GM06990 (cell line): ENCODE measurements at regions not wholly inside any gene's neighbourhood (a gene's known extent, or its start where the extent isn't known, plus 50 kb on each side); places are given as distances from the start of the nearest gene placed in this dataset.

Experiments used
- DNase-seq: peaks from one replicate; pipeline ENCODE4 v3.0.0-alpha.2; 2011; ENCODE audit not compliant: insufficient read length; ENCODE audit errors: extremely low read depth
- H3K27me3 ChIP-seq: replicated peaks from 2 replicates; pipeline ENCODE4 v1.6.0; 2011; ENCODE audit warnings: low read length; ENCODE audit not compliant: control insufficient read depth, insufficient read depth
- H3K36me3 ChIP-seq: 2 replicates; pipeline ENCODE4 v1.5.1; 2011; ENCODE audit warnings: low read length; ENCODE audit not compliant: control insufficient read depth, insufficient read depth
- H3K4me3 ChIP-seq: replicated peaks from 2 replicates; pipeline ENCODE4 v1.5.1; 2011; ENCODE audit warnings: low read depth, mild to moderate bottlenecking, control low read depth, low read length
- CTCF ChIP-seq: IDR thresholded peaks from 2 replicates; pipeline ENCODE4 v1.5.1; 2011; ENCODE audit warnings: low read length, control low read depth, mild to moderate bottlenecking, inconsistent platforms; ENCODE audit not compliant: insufficient read depth, poor library complexity, severe bottlenecking

DNA sequence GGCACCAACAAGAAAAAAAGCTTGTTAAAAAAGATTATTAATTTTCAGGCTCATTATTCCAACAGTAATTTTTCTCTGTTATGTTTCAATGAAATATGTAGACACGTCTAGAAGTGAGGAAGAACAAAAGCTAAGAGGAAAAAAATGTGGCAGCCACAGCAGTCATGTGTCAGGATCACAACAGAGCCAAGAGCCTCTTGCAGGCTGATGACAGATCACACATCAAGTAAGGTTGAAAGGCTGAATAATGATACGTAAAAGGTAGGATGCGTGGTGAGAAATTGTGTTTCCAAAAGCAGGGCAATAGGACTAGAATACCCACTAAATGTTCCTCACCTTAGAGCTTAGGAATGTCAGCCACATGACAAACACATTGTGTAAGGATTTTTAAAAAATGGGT is 124.8 kb downstream of the HTR1A start:
- Histone ChIP-seq H3K27me3 (no peaks in the 10 kb centered on the region), H3K4me3 (no peak overlapping the region), H3K36me3 (no peaks in the 10 kb centered on the region)
- no peak for DNase-seq
- TF ChIP-seq CTCF = no peak

- Histone ChIP-seq H3K4me3 (no peak overlapping the region), H3K27me3 (no peaks in the 10 kb centered on the region), H3K36me3 (no peaks in the 10 kb centered on the region)
- DNase-seq = no peak
- TF ChIP-seq CTCF = no peak
Measured at GRCh38 chr5:63831381-63831780, 130.9 kb downstream of the HTR1A start.

DNA sequence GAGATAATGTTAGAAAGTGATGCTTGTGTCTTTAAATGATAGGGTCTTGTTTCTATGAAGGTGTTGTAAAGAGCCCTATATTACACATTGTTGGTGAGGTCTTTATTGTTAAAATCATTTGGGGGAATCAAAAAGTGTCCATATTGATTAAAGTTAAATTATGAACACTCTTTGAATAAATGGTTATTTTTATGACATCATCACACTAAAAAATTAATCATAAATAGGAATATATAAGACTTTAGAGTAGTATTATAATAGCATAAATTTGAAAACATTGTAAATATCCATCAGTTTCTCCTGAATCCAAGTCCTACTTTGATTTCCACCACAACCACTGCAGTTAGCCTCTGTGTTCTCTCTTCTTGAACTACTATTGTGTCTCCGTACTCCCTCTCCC is 136.3 kb downstream of the HTR1A start:
- H3K4me3 ChIP-seq = no peak overlapping the region
- no peaks in the 10 kb centered on the region for H3K36me3 ChIP-seq
- no peaks in the 10 kb centered on the region for H3K27me3 ChIP-seq
- no peak for TF ChIP-seq CTCF
- DNase-seq = no peak

DNA sequence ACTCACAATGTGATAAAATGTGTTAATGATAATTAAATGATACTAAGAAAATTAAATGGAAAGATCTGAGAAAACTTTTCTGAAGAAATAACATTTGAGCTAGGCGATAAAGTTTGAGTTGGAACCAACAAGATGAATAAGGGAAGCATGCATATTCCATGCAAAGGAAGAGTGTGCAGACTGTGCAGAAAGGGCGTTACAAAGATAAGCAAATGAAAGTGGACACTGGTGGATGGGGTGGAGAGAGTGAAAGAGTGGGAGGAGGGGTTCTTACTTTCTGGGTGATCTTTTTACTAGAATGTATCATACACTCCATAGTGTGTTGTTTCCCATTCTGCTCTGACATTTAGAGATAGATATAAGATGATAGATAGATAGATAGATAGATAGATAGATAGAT is 138.7 kb downstream of the HTR1A start:
- Histone ChIP-seq H3K36me3 (no peaks in the 10 kb centered on the region), H3K27me3 (no peaks in the 10 kb centered on the region), H3K4me3 (no peak overlapping the region)
- no peak for DNase-seq
- TF ChIP-seq CTCF = no peak

- H3K4me3 ChIP-seq = no peak overlapping the region
- no peaks in the 10 kb centered on the region for H3K36me3 ChIP-seq
- H3K27me3 ChIP-seq = no peaks in the 10 kb centered on the region
- DNase-seq = no peak
- no peak for TF ChIP-seq CTCF
Measured at GRCh38 chr5:63822614-63823013, 139.6 kb downstream of the HTR1A start.

- Histone ChIP-seq H3K4me3 (no peak overlapping the region), H3K36me3 (no peaks in the 10 kb centered on the region), H3K27me3 (no peaks in the 10 kb centered on the region)
- no peak for DNase-seq
- no peak for TF ChIP-seq CTCF
Measured at GRCh38 chr5:63820577-63820976, 141.7 kb downstream of the HTR1A start.
